Ovary (tissue), 7 donors: ENCODE measurements at regions not wholly inside any gene's neighbourhood (a gene's known extent, or its start where the extent isn't known, plus 50 kb on each side); places are given as distances from the start of the nearest gene placed in this dataset.

ENCODE experiments used
- DNase-seq, 5 donors: peaks; one replicate each; pipeline ENCODE4 v3.0.0-alpha.2; 2019 to 2020
- H3K27ac ChIP-seq, 2 donors: fragments of 200-600 bp; one replicate each; pipeline versions ENCODE4 v1.5.1 to v1.8.0; 2019 to 2022
- H3K27me3 ChIP-seq: fragments of 200-600 bp; one replicate; pipeline ENCODE4 v1.8.0; 2022
- H3K36me3 ChIP-seq: fragments of 200-600 bp; sonication (generic); one replicate; pipeline ENCODE4 v1.5.1; 2019
- H3K4me1 ChIP-seq: one replicate; pipeline ENCODE4 v1.8.1; 2013; ENCODE audit warnings: mild to moderate bottlenecking, moderate library complexity; ENCODE audit not compliant: insufficient read depth
- H3K4me3 ChIP-seq: fragments of 200-600 bp; sonication (generic); one replicate; pipeline ENCODE4 v1.5.1; 2017
- H3K9me3 ChIP-seq, 2 donors: fragments of 200-600 bp in 1 of 2; sonication (generic) in 1 of 2; one replicate each; pipeline versions ENCODE4 v1.5.1 to v1.8.1; 2013 to 2019; ENCODE audit warnings: mild to moderate bottlenecking in 1 of 2, moderate library complexity in 1 of 2
- CTCF ChIP-seq, 3 donors: fragments of 450-650 bp in 2 of 3; fragments of 200-600 bp in 1 of 3; IDR thresholded peaks; one replicate each; pipeline versions ENCODE4 v1.5.1 to v1.8.0; 2016 to 2022; ENCODE audit warnings: antibody characterized with exemption in 3 of 3, mild to moderate bottlenecking in 1 of 3
- EP300 ChIP-seq: sonication (generic); formaldehyde crosslinking; IDR thresholded peaks from one replicate; pipeline ENCODE4 v1.6.1; 2017; ENCODE audit warnings: antibody characterized with exemption
- POLR2A ChIP-seq: fragments of 450-650 bp; IDR thresholded peaks from one replicate; pipeline ENCODE4 v1.6.1; 2017; ENCODE audit warnings: antibody characterized with exemption, mild to moderate bottlenecking, moderate library complexity
- WGBS, 3 donors: extraction: QIAGEN DNeasy Blood & Tissue Kit in 1 of 3; methylation state at CpG; one replicate each; pipeline versions ENCODE4 v1.1.5 to v1.1.7; 2013 to 2017; 5-methylcytosine and 5-hydroxymethylcytosine counted together
- intact Hi-C, 4 donors: fragments of 100-400 bp; cut with DNase I; formaldehyde crosslinking; loops; one replicate each; pipeline versions ENCODE4 v1.11.0 to v1.15.1; 2022 to 2023
- donor health status: DM: no; HTN: no; CAD: no; lungs with moderate emphysema.
- donor health status: DM: no; HTN: no; CAD: no.
- donor health status: Bipolar disorder and iron deficiency.
- donor health status: DM: no; HTN: no; CAD: no.
- donor health status: DM: yes; HTN: yes; CAD: no.

DNA sequence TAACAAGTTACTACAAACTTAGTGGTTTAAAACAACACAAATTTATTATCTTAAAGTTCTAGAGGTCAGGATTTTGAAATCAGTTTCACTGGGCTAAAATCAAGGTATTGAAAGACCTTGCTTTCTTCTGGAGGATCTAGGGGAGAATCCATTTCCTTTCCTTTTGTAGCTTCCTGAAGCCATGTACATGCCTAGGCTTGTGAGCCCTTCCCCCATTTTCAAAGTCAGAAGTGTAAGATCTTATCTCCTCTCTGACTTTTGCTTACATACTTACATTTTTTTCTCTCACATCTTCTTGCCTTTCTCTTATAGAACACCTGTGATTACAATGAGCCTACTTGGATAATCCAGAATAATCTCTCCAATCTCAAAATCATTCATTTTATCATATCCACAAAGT lies 78.7 kb upstream of the MBOAT2 start:
- Histone ChIP-seq H3K4me3 (no peak overlapping the region), H3K27ac (no peak overlapping the region), H3K36me3 (no peaks in the 10 kb centered on the region), H3K4me1 (no peaks in the 10 kb centered on the region), H3K9me3 (no peaks in the 10 kb centered on the region), H3K27me3 (no peaks in the 10 kb centered on the region)
- no peak for DNase-seq
- TF ChIP-seq EP300: no peak
- TF ChIP-seq CTCF (IDR thresholded peaks at IDR 0.05): no peak
- TF ChIP-seq POLR2A: no peak
- intact Hi-C loops: no loop called here

GRCh38 chr2:9081750-9082149 lies 78.3 kb upstream of the MBOAT2 start:
- DNase-seq: no peak
- Histone ChIP-seq H3K36me3 (no peaks in the 10 kb centered on the region), H3K4me3 (no peak overlapping the region), H3K4me1 (no peaks in the 10 kb centered on the region), H3K9me3 (no peaks in the 10 kb centered on the region), H3K27ac (no peak overlapping the region), H3K27me3 (no peaks in the 10 kb centered on the region)
- 93 to 98% (median 93%) methylated on average over 2 of the region's 2 CpGs for WGBS, 3 donors
- intact Hi-C loops: no loop called here
- TF ChIP-seq CTCF (IDR thresholded peaks at IDR 0.05): no peak
- no peak for TF ChIP-seq POLR2A
- no peak for TF ChIP-seq EP300

DNA sequence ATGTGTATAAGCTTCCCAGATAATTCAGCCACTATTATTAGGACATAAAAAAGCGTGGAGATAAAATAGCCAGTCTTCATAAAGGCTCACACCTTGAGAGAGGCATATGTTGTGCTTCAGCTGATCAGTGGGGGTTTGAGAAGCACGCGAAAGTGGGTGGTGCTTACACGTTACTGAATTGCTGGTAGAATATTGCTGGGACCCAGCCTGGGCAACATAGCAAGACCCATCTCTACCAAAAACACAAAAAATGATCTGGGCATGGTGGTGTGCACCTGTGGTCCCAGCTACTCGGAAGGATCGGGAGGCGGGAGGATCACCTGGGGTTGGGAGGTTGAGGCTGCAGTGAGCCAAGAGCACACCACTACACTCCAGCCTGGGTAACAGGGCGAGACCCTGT lies 74.9 kb upstream of the MBOAT2 start:
- H3K36me3 ChIP-seq: no peaks in the 10 kb centered on the region
- H3K4me3 ChIP-seq: no peak overlapping the region
- TF ChIP-seq POLR2A (no peak), CTCF (IDR thresholded peaks at IDR 0.05) (no peak), EP300 (no peak)
- H3K27ac ChIP-seq: no peak overlapping the region
- 93 to 95% (median 94%) methylated on average over 8 of the region's 8 CpGs for WGBS, 3 donors
- intact Hi-C loops: no loop called here
- H3K4me1 ChIP-seq: no peaks in the 10 kb centered on the region
- H3K27me3 ChIP-seq: no peaks in the 10 kb centered on the region
- DNase-seq: no peak
- no peaks in the 10 kb centered on the region for H3K9me3 ChIP-seq

GRCh38 chr2:9077691-9078090 lies 74.2 kb upstream of the MBOAT2 start:
- Histone ChIP-seq H3K4me3 (no peak overlapping the region), H3K36me3 (no peaks in the 10 kb centered on the region), H3K27ac (no peak overlapping the region), H3K9me3 (no peaks in the 10 kb centered on the region), H3K27me3 (no peaks in the 10 kb centered on the region), H3K4me1 (no peaks in the 10 kb centered on the region)
- TF ChIP-seq CTCF (IDR thresholded peaks at IDR 0.05): no peak
- no peak for TF ChIP-seq POLR2A
- no peak for TF ChIP-seq EP300
- intact Hi-C loops: no loop called here
- WGBS, 3 donors: 65 to 78% (median 75%) methylated on average over 2 of the region's 2 CpGs
- no peak for DNase-seq

GRCh38 chr2:9076755-9077154 lies 73.3 kb upstream of the MBOAT2 start:
- no peak for TF ChIP-seq EP300
- no peak for TF ChIP-seq POLR2A
- no peak for TF ChIP-seq CTCF (IDR thresholded peaks at IDR 0.05)
- Histone ChIP-seq H3K27me3 (no peaks in the 10 kb centered on the region), H3K4me1 (no peaks in the 10 kb centered on the region), H3K9me3 (no peaks in the 10 kb centered on the region), H3K36me3 (no peaks in the 10 kb centered on the region), H3K27ac (no peak overlapping the region), H3K4me3 (no peak overlapping the region)
- no peak for DNase-seq
- 86 to 93% (median 86%) methylated on average over 6 of the region's 6 CpGs for WGBS, 3 donors
- intact Hi-C loops: no loop called here
